ENCODE measurements at regions not wholly inside any gene's neighbourhood (a gene's known extent, or its start where the extent isn't known, plus 50 kb on each side); places are given as distances from the start of the nearest gene placed in this dataset.
"Not testable (repeated sequence)": the region's sequence is repeated elsewhere in the genome, so short reads cannot be mapped to it uniquely, and the experiment has no call there.

- H3K9me3 Mint-ChIP-seq = peaks cover 4% of the 10 kb centered on the region
Measured at GRCh38 chr12:33628087-33628486, 188.5 kb upstream of the SYT10 start.

GRCh38 chr12:33634544-33634943 is 194.9 kb upstream of the SYT10 start:
- no peaks in the 10 kb centered on the region for H3K27me3 Mint-ChIP-seq
- no peak overlapping the region for H3K27ac Mint-ChIP-seq
- H3K4me3 Mint-ChIP-seq = no peak overlapping the region
- no peaks in the 10 kb centered on the region for H3K36me3 Mint-ChIP-seq (ENCODE audit: low read depth)
- DNase-seq (no peak), ATAC-seq (no peak)
- peaks cover 4% of the 10 kb centered on the region for H3K4me1 Mint-ChIP-seq
- peaks cover 20% of the 10 kb centered on the region for H3K9me3 Mint-ChIP-seq

More at GRCh38 chr12:33628087-33628486, 188.5 kb upstream of the SYT10 start:
- DNase-seq (no peak), ATAC-seq (no peak)
- Mint-ChIP-seq H3K27me3 (no peaks in the 10 kb centered on the region), H3K27ac (no peak overlapping the region), H3K4me3 (no peak overlapping the region), H3K36me3 (ENCODE audit: low read depth) (no peaks in the 10 kb centered on the region), H3K4me1 (no peaks in the 10 kb centered on the region)

GRCh38 chr12:33636930-33637329 is 197.3 kb upstream of the SYT10 start:
- H3K27ac Mint-ChIP-seq; ATAC-seq; H3K4me1 Mint-ChIP-seq; DNase-seq; H3K4me3 Mint-ChIP-seq; H3K27me3 Mint-ChIP-seq; H3K36me3 Mint-ChIP-seq (ENCODE audit: low read depth): not testable (repeated sequence)
- peaks cover 20% of the 10 kb centered on the region for H3K9me3 Mint-ChIP-seq

GRCh38 chr12:33639975-33640374 is 200.4 kb upstream of the SYT10 start:
- no peak for DNase-seq

GRCh38 chr12:33649992-33650391 is 210.4 kb upstream of the SYT10 start:
- H3K9me3 Mint-ChIP-seq = peaks cover 9% of the 10 kb centered on the region
- no peaks in the 10 kb centered on the region for H3K36me3 Mint-ChIP-seq (ENCODE audit: low read depth)
- H3K27ac Mint-ChIP-seq = no peak overlapping the region
- no peak overlapping the region for H3K4me3 Mint-ChIP-seq
- DNase-seq (no peak), ATAC-seq (no peak)
- no peaks in the 10 kb centered on the region for H3K27me3 Mint-ChIP-seq
- H3K4me1 Mint-ChIP-seq = no peaks in the 10 kb centered on the region

More at GRCh38 chr12:33639975-33640374, 200.4 kb upstream of the SYT10 start:
- Mint-ChIP-seq H3K27me3 (no peaks in the 10 kb centered on the region), H3K36me3 (ENCODE audit: low read depth) (no peaks in the 10 kb centered on the region), H3K4me3 (no peak overlapping the region), H3K27ac (no peak overlapping the region), H3K9me3 (peaks cover 14% of the 10 kb centered on the region), H3K4me1 (peaks cover under 1% of the 10 kb centered on the region)
- no peak for ATAC-seq

GRCh38 chr12:33650832-33651231 is 211.2 kb upstream of the SYT10 start:
- H3K9me3 Mint-ChIP-seq = peaks cover 9% of the 10 kb centered on the region
- H3K36me3 Mint-ChIP-seq (ENCODE audit: low read depth) = no peaks in the 10 kb centered on the region
- DNase-seq (no peak), ATAC-seq (no peak)
- no peaks in the 10 kb centered on the region for H3K4me1 Mint-ChIP-seq
- no peak overlapping the region for H3K27ac Mint-ChIP-seq
- no peak overlapping the region for H3K4me3 Mint-ChIP-seq
- no peaks in the 10 kb centered on the region for H3K27me3 Mint-ChIP-seq

GRCh38 chr12:33653362-33653761 is 213.7 kb upstream of the SYT10 start:
- no peak for ATAC-seq
- no peak for DNase-seq
- Mint-ChIP-seq H3K4me3 (no peak overlapping the region), H3K9me3 (peaks cover 9% of the 10 kb centered on the region), H3K36me3 (ENCODE audit: low read depth) (no peaks in the 10 kb centered on the region), H3K27me3 (no peaks in the 10 kb centered on the region), H3K4me1 (no peaks in the 10 kb centered on the region), H3K27ac (no peak overlapping the region)

- H3K27ac Mint-ChIP-seq = no peak overlapping the region
- H3K9me3 Mint-ChIP-seq = peaks cover 4% of the 10 kb centered on the region
- H3K4me1 Mint-ChIP-seq = no peaks in the 10 kb centered on the region
- DNase-seq (no peak), ATAC-seq (no peak)
- H3K4me3 Mint-ChIP-seq = no peak overlapping the region
- H3K27me3 Mint-ChIP-seq = no peaks in the 10 kb centered on the region
- no peaks in the 10 kb centered on the region for H3K36me3 Mint-ChIP-seq (ENCODE audit: low read depth)
Measured at GRCh38 chr12:33654313-33654712, 214.7 kb upstream of the SYT10 start.

GRCh38 chr12:33663000-33663654 is 223.5 kb upstream of the SYT10 start:
- DNase-seq (no peak), ATAC-seq (no peak)
- no peaks in the 10 kb centered on the region for H3K36me3 Mint-ChIP-seq (ENCODE audit: low read depth)
- H3K27me3 Mint-ChIP-seq = no peaks in the 10 kb centered on the region
- H3K27ac Mint-ChIP-seq = no peak overlapping the region
- H3K4me3 Mint-ChIP-seq = no peak overlapping the region
- H3K4me1 Mint-ChIP-seq = no peaks in the 10 kb centered on the region
- H3K9me3 Mint-ChIP-seq = peaks cover 5% of the 10 kb centered on the region

- no peaks in the 10 kb centered on the region for H3K36me3 Mint-ChIP-seq (ENCODE audit: low read depth)
- H3K4me1 Mint-ChIP-seq = no peaks in the 10 kb centered on the region
- H3K27me3 Mint-ChIP-seq = no peaks in the 10 kb centered on the region
- no peak overlapping the region for H3K27ac Mint-ChIP-seq
- no peak for DNase-seq
- no peak overlapping the region for H3K4me3 Mint-ChIP-seq
- no peak for ATAC-seq
- H3K9me3 Mint-ChIP-seq = peaks cover 10% of the 10 kb centered on the region
Measured at GRCh38 chr12:33669349-33669748, 229.7 kb upstream of the SYT10 start.

GRCh38 chr12:33670284-33670683 is 230.7 kb upstream of the SYT10 start:
- Mint-ChIP-seq H3K27ac (no peak overlapping the region), H3K36me3 (ENCODE audit: low read depth) (no peaks in the 10 kb centered on the region), H3K9me3 (peaks cover 8% of the 10 kb centered on the region), H3K4me3 (no peak overlapping the region), H3K27me3 (no peaks in the 10 kb centered on the region), H3K4me1 (no peaks in the 10 kb centered on the region)
- DNase-seq (no peak), ATAC-seq (no peak)

- no peaks in the 10 kb centered on the region for H3K4me1 Mint-ChIP-seq
- peaks cover 8% of the 10 kb centered on the region for H3K9me3 Mint-ChIP-seq
- ATAC-seq (no peak), DNase-seq (no peak)
- no peaks in the 10 kb centered on the region for H3K27me3 Mint-ChIP-seq
- H3K36me3 Mint-ChIP-seq (ENCODE audit: low read depth) = no peaks in the 10 kb centered on the region
- H3K27ac Mint-ChIP-seq = no peak overlapping the region
- no peak overlapping the region for H3K4me3 Mint-ChIP-seq
Measured at GRCh38 chr12:33671676-33672075, 232.1 kb upstream of the SYT10 start.

- H3K4me1 Mint-ChIP-seq = no peaks in the 10 kb centered on the region
- ATAC-seq (no peak), DNase-seq (no peak)
- H3K36me3 Mint-ChIP-seq (ENCODE audit: low read depth) = no peaks in the 10 kb centered on the region
- no peak overlapping the region for H3K4me3 Mint-ChIP-seq
- no peaks in the 10 kb centered on the region for H3K27me3 Mint-ChIP-seq
- H3K27ac Mint-ChIP-seq = no peak overlapping the region
- peaks cover 8% of the 10 kb centered on the region for H3K9me3 Mint-ChIP-seq
Measured at GRCh38 chr12:33672836-33673577, 233.4 kb upstream of the SYT10 start.

GRCh38 chr12:33676866-33677265 is 237.2 kb upstream of the SYT10 start:
- Mint-ChIP-seq H3K4me3 (no peak overlapping the region), H3K9me3 (peaks cover 1% of the 10 kb centered on the region), H3K27me3 (no peaks in the 10 kb centered on the region), H3K4me1 (no peaks in the 10 kb centered on the region), H3K36me3 (ENCODE audit: low read depth) (no peaks in the 10 kb centered on the region), H3K27ac (no peak overlapping the region)
- DNase-seq = no peak
- ATAC-seq = no peak

GRCh38 chr12:33678221-33678964 is 238.8 kb upstream of the SYT10 start:
- Mint-ChIP-seq H3K9me3 (no peaks in the 10 kb centered on the region), H3K27me3 (no peaks in the 10 kb centered on the region), H3K4me3 (no peak overlapping the region), H3K4me1 (no peaks in the 10 kb centered on the region), H3K36me3 (ENCODE audit: low read depth) (no peaks in the 10 kb centered on the region), H3K27ac (no peak overlapping the region)
- ATAC-seq (no peak), DNase-seq (no peak)
